Glutamatergic neuron (in vitro differentiated cells): ENCODE measurements at regions not wholly inside any gene's neighbourhood (a gene's known extent, or its start where the extent isn't known, plus 50 kb on each side); places are given as distances from the start of the nearest gene placed in this dataset.

Experiments used
- DNase-seq: peaks from one replicate; pipeline ENCODE4 v3.0.0; 2022
- H3K27ac Mint-ChIP-seq: one replicate; pipeline ENCODE4 v1.8.0; 2020; ENCODE audit warnings: mild to moderate bottlenecking, mixed read lengths, inconsistent platforms; ENCODE audit not compliant: unreplicated experiment
- H3K27me3 Mint-ChIP-seq: one replicate; pipeline ENCODE4 v1.8.0; 2020; ENCODE audit warnings: mild to moderate bottlenecking, moderate library complexity, mixed read lengths, inconsistent platforms; ENCODE audit not compliant: unreplicated experiment
- H3K36me3 Mint-ChIP-seq: one replicate; pipeline ENCODE4 v1.8.0; 2020; ENCODE audit warnings: mild to moderate bottlenecking, mixed read lengths, inconsistent platforms; ENCODE audit not compliant: unreplicated experiment
- H3K4me1 Mint-ChIP-seq: one replicate; pipeline ENCODE4 v1.8.0; 2020; ENCODE audit warnings: mild to moderate bottlenecking, low read depth, mixed read lengths, inconsistent platforms; ENCODE audit not compliant: unreplicated experiment
- H3K4me3 Mint-ChIP-seq: one replicate; pipeline ENCODE4 v1.8.0; 2020; ENCODE audit warnings: mild to moderate bottlenecking, mixed read lengths, inconsistent platforms; ENCODE audit not compliant: unreplicated experiment
- H3K9me3 Mint-ChIP-seq: one replicate; pipeline ENCODE4 v1.8.0; 2020; ENCODE audit warnings: mild to moderate bottlenecking, moderate library complexity, mixed read lengths, inconsistent platforms; ENCODE audit not compliant: unreplicated experiment
- TF ChIP-seq, protein P1 (sequence below): fragments of 200-600 bp; sonication (generic); IDR thresholded peaks from one replicate; pipeline ENCODE4 v1.5.0; 2021; ENCODE audit not compliant: partially characterized antibody, unreplicated experiment

DNA sequence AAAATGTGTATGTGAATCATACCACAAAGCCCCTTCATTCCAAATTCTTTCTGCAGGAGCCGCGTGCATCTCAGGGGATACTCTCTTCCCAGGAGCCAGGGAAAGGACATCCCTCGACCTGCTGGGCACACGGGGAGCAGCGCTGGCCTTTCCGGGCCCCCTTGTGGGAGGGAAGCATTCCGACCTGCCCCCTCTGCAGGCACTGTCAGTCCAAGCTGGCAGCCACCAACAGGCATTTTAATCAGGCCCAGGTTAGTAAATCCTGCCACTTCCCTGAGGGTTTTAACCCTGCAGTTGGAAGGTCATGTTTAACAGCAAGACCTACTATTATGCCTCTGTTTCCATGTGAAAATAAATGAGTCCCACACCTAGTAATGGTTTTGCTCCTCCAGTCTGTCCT, 391.5 kb downstream of the SHANK2 start:
- Mint-ChIP-seq H3K27me3 (peaks cover 9% of the 10 kb centered on the region), H3K4me3 (no peak overlapping the region), H3K4me1 (peaks cover 5% of the 10 kb centered on the region), H3K36me3 (peaks cover 7% of the 10 kb centered on the region), H3K27ac (no peak overlapping the region), H3K9me3 (peaks cover 8% of the 10 kb centered on the region)
- no peak for DNase-seq
- TF ChIP-seq, protein P1, sequence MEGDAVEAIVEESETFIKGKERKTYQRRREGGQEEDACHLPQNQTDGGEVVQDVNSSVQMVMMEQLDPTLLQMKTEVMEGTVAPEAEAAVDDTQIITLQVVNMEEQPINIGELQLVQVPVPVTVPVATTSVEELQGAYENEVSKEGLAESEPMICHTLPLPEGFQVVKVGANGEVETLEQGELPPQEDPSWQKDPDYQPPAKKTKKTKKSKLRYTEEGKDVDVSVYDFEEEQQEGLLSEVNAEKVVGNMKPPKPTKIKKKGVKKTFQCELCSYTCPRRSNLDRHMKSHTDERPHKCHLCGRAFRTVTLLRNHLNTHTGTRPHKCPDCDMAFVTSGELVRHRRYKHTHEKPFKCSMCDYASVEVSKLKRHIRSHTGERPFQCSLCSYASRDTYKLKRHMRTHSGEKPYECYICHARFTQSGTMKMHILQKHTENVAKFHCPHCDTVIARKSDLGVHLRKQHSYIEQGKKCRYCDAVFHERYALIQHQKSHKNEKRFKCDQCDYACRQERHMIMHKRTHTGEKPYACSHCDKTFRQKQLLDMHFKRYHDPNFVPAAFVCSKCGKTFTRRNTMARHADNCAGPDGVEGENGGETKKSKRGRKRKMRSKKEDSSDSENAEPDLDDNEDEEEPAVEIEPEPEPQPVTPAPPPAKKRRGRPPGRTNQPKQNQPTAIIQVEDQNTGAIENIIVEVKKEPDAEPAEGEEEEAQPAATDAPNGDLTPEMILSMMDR = no peak

DNA sequence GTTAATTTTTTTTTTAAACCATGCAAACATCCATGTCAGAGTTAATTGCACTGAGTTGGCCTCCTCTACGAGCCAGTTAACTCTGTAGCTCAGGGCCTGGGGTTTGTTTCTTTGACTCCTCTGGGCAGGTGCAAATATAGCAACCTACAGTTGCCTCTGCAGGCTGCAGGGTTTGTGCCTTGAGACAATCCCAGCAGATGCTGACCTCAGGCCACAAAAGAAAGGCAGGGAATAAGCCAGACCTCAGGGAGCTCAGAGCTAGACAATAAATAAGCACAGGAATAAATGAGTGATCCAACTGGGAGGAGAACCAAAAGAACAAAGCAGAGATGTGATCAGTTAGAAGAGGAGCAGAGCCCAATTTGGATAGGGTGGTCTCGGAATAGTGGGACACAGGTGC, 390.8 kb downstream of the SHANK2 start:
- Mint-ChIP-seq H3K27me3 (peaks cover 6% of the 10 kb centered on the region), H3K4me1 (peaks cover 5% of the 10 kb centered on the region), H3K27ac (no peak overlapping the region), H3K4me3 (no peak overlapping the region), H3K36me3 (peaks cover 7% of the 10 kb centered on the region), H3K9me3 (peaks cover 6% of the 10 kb centered on the region)
- DNase-seq = no peak
- TF ChIP-seq, protein P1 = no peak

DNA sequence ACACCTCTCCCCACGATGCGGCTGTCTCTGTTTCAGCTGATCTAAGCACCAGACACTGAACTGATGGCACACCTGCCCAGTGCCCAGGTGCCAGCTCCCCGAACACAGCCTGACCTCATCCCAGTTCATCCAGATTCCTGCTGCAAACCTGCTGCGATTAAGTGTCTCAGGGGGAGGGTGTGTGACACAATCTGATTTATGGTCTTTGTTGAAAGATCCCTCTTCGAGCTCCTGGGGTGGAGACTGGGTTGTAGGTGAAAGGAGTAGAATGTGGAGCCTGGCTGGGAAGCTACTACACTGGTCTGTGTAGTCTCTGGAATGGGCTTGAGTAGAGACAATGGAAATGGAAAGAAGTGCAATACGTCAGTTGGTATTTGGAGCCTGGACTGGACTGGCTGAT, 390.3 kb downstream of the SHANK2 start:
- Mint-ChIP-seq H3K9me3 (peaks cover 5% of the 10 kb centered on the region), H3K27ac (no peak overlapping the region), H3K27me3 (peaks cover 6% of the 10 kb centered on the region), H3K4me1 (peaks cover 5% of the 10 kb centered on the region), H3K4me3 (no peak overlapping the region), H3K36me3 (peaks cover 7% of the 10 kb centered on the region)
- TF ChIP-seq, protein P1 = no peak
- no peak for DNase-seq

DNA sequence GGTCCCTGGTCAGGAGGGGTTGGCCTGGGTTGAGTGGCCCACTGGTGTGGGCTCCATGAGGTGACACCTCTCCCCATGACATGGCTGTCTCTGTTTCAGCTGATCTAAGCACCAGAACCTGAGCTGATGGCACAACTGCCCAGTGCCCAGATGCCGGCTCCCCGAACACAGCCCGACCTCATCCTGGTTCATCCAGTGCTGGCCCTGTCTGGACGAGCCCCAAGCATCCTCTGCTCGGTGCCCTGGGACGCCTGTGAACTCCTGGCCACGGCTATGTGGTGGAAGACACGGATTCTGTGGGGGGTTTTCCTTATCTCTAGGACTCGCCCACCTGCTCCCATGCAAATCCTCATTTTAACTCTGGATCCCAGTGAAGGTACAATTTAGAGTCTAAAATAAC, 389.2 kb downstream of the SHANK2 start:
- TF ChIP-seq, protein P1 = no peak
- DNase-seq = no peak
- H3K4me1 Mint-ChIP-seq = peaks cover 5% of the 10 kb centered on the region
- H3K4me3 Mint-ChIP-seq = no peak overlapping the region
- H3K9me3 Mint-ChIP-seq = peaks cover 5% of the 10 kb centered on the region
- H3K27ac Mint-ChIP-seq = no peak overlapping the region
- peaks cover 6% of the 10 kb centered on the region for H3K27me3 Mint-ChIP-seq
- H3K36me3 Mint-ChIP-seq = peaks cover 7% of the 10 kb centered on the region

DNA sequence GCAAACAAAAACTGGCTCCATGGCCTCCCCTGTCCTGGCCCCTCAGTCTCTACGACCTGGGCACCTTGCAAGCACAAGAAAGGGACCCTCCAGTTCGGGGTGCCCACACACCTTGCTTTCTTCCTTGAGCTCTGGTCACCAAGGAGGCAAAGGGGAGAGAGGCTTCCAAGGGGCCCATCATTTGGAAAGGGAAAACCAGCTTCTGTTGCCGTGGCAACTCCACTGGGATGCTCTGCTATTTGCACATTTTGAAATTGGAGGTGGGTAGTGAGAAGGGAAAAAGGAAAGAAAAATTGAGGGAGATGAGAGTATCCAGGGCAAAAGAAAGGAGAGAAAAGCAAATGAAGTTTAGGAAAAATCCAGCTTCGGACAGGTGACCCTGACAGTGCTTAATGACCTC, 388.4 kb downstream of the SHANK2 start:
- Mint-ChIP-seq H3K27me3 (peaks cover 6% of the 10 kb centered on the region), H3K27ac (no peak overlapping the region), H3K9me3 (peaks cover 5% of the 10 kb centered on the region), H3K4me3 (no peak overlapping the region), H3K36me3 (peaks cover 7% of the 10 kb centered on the region), H3K4me1 (peaks cover 7% of the 10 kb centered on the region)
- DNase-seq = no peak
- TF ChIP-seq, protein P1 = no peak
